ENCODE measurements at regions not wholly inside any gene's neighbourhood (a gene's known extent, or its start where the extent isn't known, plus 50 kb on each side); places are given as distances from the start of the nearest gene placed in this dataset.

- no peak for TF ChIP-seq EZH2 (IDR thresholded peaks at IDR 0.05; ENCODE audit: borderline replicate concordance, low read length)
- TF ChIP-seq CTCF (IDR thresholded peaks at IDR 0.05; ENCODE audit: low read length), result no peak
Measured at GRCh38 chr10:3548702-3549101, 236.3 kb downstream of the KLF6 start.
